HepG2 (cell line): ENCODE measurements at regions not wholly inside any gene's neighbourhood (a gene's known extent, or its start where the extent isn't known, plus 50 kb on each side); places are given as distances from the start of the nearest gene placed in this dataset.

Experiments
- ATAC-seq: fragments of 200-7000 bp; cut with Tn5 transposase; 3 replicates; pipeline ENCODE4 v1.9.1; 2020; ENCODE audit warnings: mild to moderate bottlenecking, moderate library complexity
- BruUV-seq: library from RNA; stranded (reverse); fragments of 400-500 nt; replicated peaks from 2 replicates; lab custom pipeline; 2021; lab: Mats Ljungman, UMichigan
- CTCF ChIA-PET: fragments of 300-600 bp; formaldehyde crosslinking; extraction: SDS; loops from one replicate; lab custom pipeline; 2021; ENCODE audit warnings: low total read pairs, inconsistent platforms, low intra/inter-chr PET ratio; lab: Yijun Ruan, JAX
- POLR2A ChIA-PET: fragments of 350-600 bp; sonication (Branson Sonifier 250); formaldehyde crosslinking; loops from one replicate; lab custom pipeline; 2020; ENCODE audit warnings: antibody characterized with exemption, inconsistent platforms; lab: Yijun Ruan, JAX
- DNase-seq: peaks from one replicate; pipeline ENCODE4 v3.0.0-alpha.2; 2015; ENCODE audit warnings: low spot score
- FAIRE-seq: peaks from 3 replicates; lab custom pipeline; 2011; peaks lifted over from hg19 to GRCh38; lab: Jason Lieb, UNC
- H2AFZ ChIP-seq: one replicate; pipeline ENCODE4 v1.6.1; 2011; ENCODE audit warnings: low read length, inconsistent platforms
- H3K27ac ChIP-seq: fragments of 300-600 bp; 3 replicates; pipeline ENCODE4 v1.8.0; 2011; ENCODE audit warnings: mixed run types, mild to moderate bottlenecking, mixed read lengths, low read length, inconsistent platforms; ENCODE audit not compliant: insufficient read depth; ENCODE audit errors: extremely low read length
- H3K27me3 ChIP-seq, 2 experiments: fragments of 200-600 bp in 1 of 2; 2 replicates in 1 of 2; 3 replicates in 1 of 2; pipeline versions ENCODE4 v1.6.0 to v1.8.0; 2011; ENCODE audit warnings: low read length in 2 of 2, mild to moderate bottlenecking in 2 of 2, moderate library complexity in 2 of 2, inconsistent platforms in 1 of 2; ENCODE audit not compliant: insufficient read depth in 2 of 2, control insufficient read depth in 1 of 2
- H3K36me3 ChIP-seq, 2 experiments: fragments of 200-600 bp in 1 of 2; replicated peaks in 1 of 2; 2 replicates in 1 of 2; 3 replicates in 1 of 2; pipeline versions ENCODE4 v1.5.1 to v1.8.0; 2011; ENCODE audit warnings: low read length in 2 of 2, inconsistent platforms in 1 of 2; ENCODE audit not compliant: insufficient read depth in 2 of 2, control insufficient read depth in 1 of 2
- H3K4me1 ChIP-seq: 2 replicates; pipeline ENCODE4 v1.5.1; 2012; ENCODE audit warnings: low read length, inconsistent platforms; ENCODE audit not compliant: insufficient read depth
- H3K4me2 ChIP-seq: 2 replicates; pipeline ENCODE4 v1.6.0; 2011; ENCODE audit warnings: low read depth, low read length, inconsistent platforms
- H3K4me3 ChIP-seq, 3 experiments: fragments of 200-600 bp in 1 of 3; sonication (generic), shearing (Covaris generic) in 1 of 3; replicated peaks in 1 of 3; 2 replicates each; pipeline ENCODE4 v1.5.1; 2011 to 2016; ENCODE audit warnings: low read length in 3 of 3, inconsistent platforms in 2 of 3, low read depth in 2 of 3, mild to moderate bottlenecking in 2 of 3, control low read depth in 1 of 3, mixed read lengths in 1 of 3; ENCODE audit not compliant: insufficient read depth in 1 of 3
- H3K79me2 ChIP-seq: one replicate; pipeline ENCODE4 v1.6.1; 2011; ENCODE audit warnings: low read length, inconsistent platforms; ENCODE audit not compliant: insufficient read depth
- H3K9ac ChIP-seq: 2 replicates; pipeline ENCODE4 v1.6.0; 2011; ENCODE audit warnings: mild to moderate bottlenecking, low read depth, low read length, inconsistent platforms; ENCODE audit not compliant: insufficient read depth
- H3K9me3 ChIP-seq: 2 replicates; pipeline ENCODE4 v1.5.1; 2012; ENCODE audit warnings: mild to moderate bottlenecking, low read length
- H4K20me1 ChIP-seq: 2 replicates; pipeline ENCODE4 v1.6.0; 2011; ENCODE audit warnings: inconsistent platforms, mild to moderate bottlenecking, low read length, moderate library complexity; ENCODE audit not compliant: insufficient read depth
- ARHGAP35 ChIP-seq: sonication (generic); formaldehyde crosslinking; IDR thresholded peaks from 2 replicates; pipeline ENCODE4 v1.9.0; 2022; ENCODE audit warnings: mild to moderate bottlenecking, inconsistent platforms, moderate library complexity, missing genetic modification reagents, borderline replicate concordance
- DNMT3B ChIP-seq: conservative IDR thresholded peaks from 2 replicates; pipeline ENCODE4 v1.6.1; 2016; ENCODE audit warnings: missing biosample characterization, control low read depth
- FIP1L1 ChIP-seq: fragments of 200-400 bp; formaldehyde crosslinking; IDR thresholded peaks from 2 replicates; pipeline ENCODE4 v1.6.1; 2018; ENCODE audit warnings: low read depth, mild to moderate bottlenecking, low read length, moderate library complexity, borderline replicate concordance; ENCODE audit not compliant: insufficient read depth
- JUN ChIP-seq: sonication (generic); formaldehyde crosslinking; IDR thresholded peaks from 2 replicates; pipeline ENCODE4 v1.4.0; 2020; ENCODE audit warnings: mild to moderate bottlenecking, missing genetic modification reagents
- SP4 ChIP-seq: sonication (generic); formaldehyde crosslinking; IDR thresholded peaks from 2 replicates; pipeline ENCODE4 v1.8.1; 2023; ENCODE audit warnings: mild to moderate bottlenecking, missing genetic modification reagents
- TAF15 ChIP-seq: fragments of 200-400 bp; formaldehyde crosslinking; IDR thresholded peaks from one replicate; pipeline ENCODE4 v1.6.1; 2018; ENCODE audit warnings: mild to moderate bottlenecking, low read depth, low read length; ENCODE audit not compliant: poor library complexity, severe bottlenecking
- ZNF547 ChIP-seq: sonication (generic); formaldehyde crosslinking; IDR thresholded peaks from 2 replicates; pipeline ENCODE4 v1.5.1; 2020; ENCODE audit warnings: mild to moderate bottlenecking, missing genetic modification reagents
- WGBS: methylation state at CpG from one replicate; pipeline ENCODE4 v1.1.6; 2017; ENCODE audit warnings: low lambda C conversion rate; 5-methylcytosine and 5-hydroxymethylcytosine counted together
- in situ Hi-C: cut with HindIII; loops from 2 replicates; pipeline ENCODE4 v1.10.0; 2017; ENCODE audit warnings: low pct_unique_long_range_greater_than_20kb; ENCODE audit not compliant: extremely low pct_ligation_motif_present
- intact Hi-C: fragments of 100-400 bp; cut with micrococcal nuclease; formaldehyde crosslinking; loops from one replicate; pipeline ENCODE4 v1.10.0; 2022; ENCODE audit not compliant: unreplicated experiment
- TF ChIP-seq, protein P1 (sequence below): sonication (generic); formaldehyde crosslinking; IDR thresholded peaks from 2 replicates; pipeline ENCODE4 v1.4.0; 2020; ENCODE audit warnings: mild to moderate bottlenecking, missing genetic modification reagents
- TF ChIP-seq, protein P2 (sequence below): sonication (generic); formaldehyde crosslinking; IDR thresholded peaks from 2 replicates; pipeline ENCODE4 v1.9.0; 2021; ENCODE audit warnings: missing genetic modification reagents, borderline replicate concordance
- TF ChIP-seq, protein P3 (sequence below), 2 experiments: IDR thresholded peaks; 2 replicates each; pipeline ENCODE4 v1.6.1; 2011 to 2012; ENCODE audit warnings: low read length in 2 of 2, borderline replicate concordance in 1 of 2, low read depth in 1 of 2, mild to moderate bottlenecking in 1 of 2, moderate library complexity in 1 of 2

GRCh38 chr12:98172304-98172703 is 343.1 kb upstream of the TMPO start:
- ATAC-seq: no peak
- no peak for TF ChIP-seq SP4 (CRISPR knock-in tag)
- no peak for FAIRE-seq
- WGBS: 1% methylated on average over 2 of the region's 2 CpGs
- Histone ChIP-seq H3K9me3 (no peaks in the 10 kb centered on the region), H3K4me3 (no peak overlapping the region), H3K9ac (no peak overlapping the region), H4K20me1 (no peaks in the 10 kb centered on the region), H3K4me2 (no peak overlapping the region), H2AFZ (no peak overlapping the region), H3K79me2 (no peaks in the 10 kb centered on the region), H3K4me1 (no peaks in the 10 kb centered on the region), H3K27ac (no peak overlapping the region), H3K36me3 (no peaks in the 10 kb centered on the region), H3K27me3 (no peaks in the 10 kb centered on the region)
- ChIA-PET CTCF (no interaction called here), POLR2A (no interaction called here)
- in situ Hi-C loops (no loop called here), intact Hi-C loops (no loop called here)
- DNase-seq: no peak
- BruUV-seq: no TSS peak

DNA sequence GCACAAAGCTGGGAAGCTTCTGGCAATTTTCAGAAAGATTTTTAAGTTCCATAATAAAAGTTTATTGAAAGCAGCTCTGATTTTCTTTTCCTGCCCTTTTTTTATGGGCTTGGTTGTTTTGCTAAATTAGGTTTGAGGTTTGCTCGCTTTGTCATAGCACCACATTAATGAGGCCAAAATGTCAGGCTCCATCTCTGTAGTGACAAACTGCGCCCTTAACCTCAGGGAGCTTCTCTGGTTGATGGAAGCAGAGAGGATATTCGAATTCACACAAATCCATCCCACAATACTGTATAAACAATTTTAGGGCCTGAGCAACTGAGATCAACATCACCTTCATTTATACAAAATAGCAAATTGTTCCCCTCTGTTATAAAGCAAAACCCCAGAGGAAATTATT is 342.6 kb upstream of the TMPO start:
- POLR2A ChIA-PET: no interaction called here
- H3K9me3 ChIP-seq: no peaks in the 10 kb centered on the region
- no peaks in the 10 kb centered on the region for H3K4me1 ChIP-seq
- no peaks in the 10 kb centered on the region for H4K20me1 ChIP-seq
- no peaks in the 10 kb centered on the region for H3K79me2 ChIP-seq
- ATAC-seq (no peak), FAIRE-seq (no peak), DNase-seq (no peak)
- H3K4me2 ChIP-seq: no peak overlapping the region
- intact Hi-C loops: no loop called here
- H3K36me3 ChIP-seq: no peaks in the 10 kb centered on the region
- 2% methylated on average over 3 of the region's 3 CpGs for WGBS
- no peak overlapping the region for H3K4me3 ChIP-seq
- no peak overlapping the region for H3K9ac ChIP-seq
- in situ Hi-C loops: no loop called here
- CTCF ChIA-PET: no interaction called here
- BruUV-seq: no TSS peak
- no peak overlapping the region for H3K27ac ChIP-seq
- H3K27me3 ChIP-seq: no peaks in the 10 kb centered on the region
- H2AFZ ChIP-seq: no peak overlapping the region
- TF ChIP-seq, protein P1, sequence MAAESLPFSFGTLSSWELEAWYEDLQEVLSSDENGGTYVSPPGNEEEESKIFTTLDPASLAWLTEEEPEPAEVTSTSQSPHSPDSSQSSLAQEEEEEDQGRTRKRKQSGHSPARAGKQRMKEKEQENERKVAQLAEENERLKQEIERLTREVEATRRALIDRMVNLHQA: no peak
- no peak for TF ChIP-seq ZNF547 (CRISPR knock-in tag)
- TF ChIP-seq ARHGAP35 (CRISPR knock-in tag): no peak
- no peak for TF ChIP-seq DNMT3B (CRISPR knock-in tag)
- TF ChIP-seq FIP1L1: no peak
- TF ChIP-seq, protein P2, sequence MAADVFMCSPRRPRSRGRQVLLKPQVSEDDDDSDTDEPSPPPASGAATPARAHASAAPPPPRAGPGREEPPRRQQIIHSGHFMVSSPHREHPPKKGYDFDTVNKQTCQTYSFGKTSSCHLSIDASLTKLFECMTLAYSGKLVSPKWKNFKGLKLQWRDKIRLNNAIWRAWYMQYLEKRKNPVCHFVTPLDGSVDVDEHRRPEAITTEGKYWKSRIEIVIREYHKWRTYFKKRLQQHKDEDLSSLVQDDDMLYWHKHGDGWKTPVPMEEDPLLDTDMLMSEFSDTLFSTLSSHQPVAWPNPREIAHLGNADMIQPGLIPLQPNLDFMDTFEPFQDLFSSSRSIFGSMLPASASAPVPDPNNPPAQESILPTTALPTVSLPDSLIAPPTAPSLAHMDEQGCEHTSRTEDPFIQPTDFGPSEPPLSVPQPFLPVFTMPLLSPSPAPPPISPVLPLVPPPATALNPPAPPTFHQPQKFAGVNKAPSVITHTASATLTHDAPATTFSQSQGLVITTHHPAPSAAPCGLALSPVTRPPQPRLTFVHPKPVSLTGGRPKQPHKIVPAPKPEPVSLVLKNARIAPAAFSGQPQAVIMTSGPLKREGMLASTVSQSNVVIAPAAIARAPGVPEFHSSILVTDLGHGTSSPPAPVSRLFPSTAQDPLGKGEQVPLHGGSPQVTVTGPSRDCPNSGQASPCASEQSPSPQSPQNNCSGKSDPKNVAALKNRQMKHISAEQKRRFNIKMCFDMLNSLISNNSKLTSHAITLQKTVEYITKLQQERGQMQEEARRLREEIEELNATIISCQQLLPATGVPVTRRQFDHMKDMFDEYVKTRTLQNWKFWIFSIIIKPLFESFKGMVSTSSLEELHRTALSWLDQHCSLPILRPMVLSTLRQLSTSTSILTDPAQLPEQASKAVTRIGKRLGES (CRISPR knock-in tag): no peak
- no peak for TF ChIP-seq JUN (CRISPR knock-in tag)
- TF ChIP-seq, protein P3, sequence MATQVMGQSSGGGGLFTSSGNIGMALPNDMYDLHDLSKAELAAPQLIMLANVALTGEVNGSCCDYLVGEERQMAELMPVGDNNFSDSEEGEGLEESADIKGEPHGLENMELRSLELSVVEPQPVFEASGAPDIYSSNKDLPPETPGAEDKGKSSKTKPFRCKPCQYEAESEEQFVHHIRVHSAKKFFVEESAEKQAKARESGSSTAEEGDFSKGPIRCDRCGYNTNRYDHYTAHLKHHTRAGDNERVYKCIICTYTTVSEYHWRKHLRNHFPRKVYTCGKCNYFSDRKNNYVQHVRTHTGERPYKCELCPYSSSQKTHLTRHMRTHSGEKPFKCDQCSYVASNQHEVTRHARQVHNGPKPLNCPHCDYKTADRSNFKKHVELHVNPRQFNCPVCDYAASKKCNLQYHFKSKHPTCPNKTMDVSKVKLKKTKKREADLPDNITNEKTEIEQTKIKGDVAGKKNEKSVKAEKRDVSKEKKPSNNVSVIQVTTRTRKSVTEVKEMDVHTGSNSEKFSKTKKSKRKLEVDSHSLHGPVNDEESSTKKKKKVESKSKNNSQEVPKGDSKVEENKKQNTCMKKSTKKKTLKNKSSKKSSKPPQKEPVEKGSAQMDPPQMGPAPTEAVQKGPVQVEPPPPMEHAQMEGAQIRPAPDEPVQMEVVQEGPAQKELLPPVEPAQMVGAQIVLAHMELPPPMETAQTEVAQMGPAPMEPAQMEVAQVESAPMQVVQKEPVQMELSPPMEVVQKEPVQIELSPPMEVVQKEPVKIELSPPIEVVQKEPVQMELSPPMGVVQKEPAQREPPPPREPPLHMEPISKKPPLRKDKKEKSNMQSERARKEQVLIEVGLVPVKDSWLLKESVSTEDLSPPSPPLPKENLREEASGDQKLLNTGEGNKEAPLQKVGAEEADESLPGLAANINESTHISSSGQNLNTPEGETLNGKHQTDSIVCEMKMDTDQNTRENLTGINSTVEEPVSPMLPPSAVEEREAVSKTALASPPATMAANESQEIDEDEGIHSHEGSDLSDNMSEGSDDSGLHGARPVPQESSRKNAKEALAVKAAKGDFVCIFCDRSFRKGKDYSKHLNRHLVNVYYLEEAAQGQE (IDR thresholded peaks at IDR 0.05; ENCODE audit: borderline replicate concordance in 1 of 2, low read depth in 1 of 2, low read length in 2 of 2): no peak
- TF ChIP-seq TAF15: no peak
